ENCODE measurements at regions not wholly inside any gene's neighbourhood (a gene's known extent, or its start where the extent isn't known, plus 50 kb on each side); places are given as distances from the start of the nearest gene placed in this dataset.

- H4K20me1 ChIP-seq (ENCODE audit: insufficient read depth, low read length), result no peaks in the 10 kb centered on the region
- H2AFZ ChIP-seq (ENCODE audit: insufficient read depth, low read depth, low read length, poor library complexity, severe bottlenecking), result no peak overlapping the region
- Mint-ChIP-seq H3K27me3 (ENCODE audit: low read depth in 3 of 3) (peaks cover 0 to 1% (median 0%) of the 10 kb centered on the region in 3 donors), H3K27ac (no peak overlapping the region), H3K36me3 (no peaks in the 10 kb centered on the region), H3K4me3 (no peak overlapping the region), H3K4me1 (no peaks in the 10 kb centered on the region), H3K9me3 (peaks cover 0 to 6% (median 2%) of the 10 kb centered on the region in 7 donors)
- no peaks in the 10 kb centered on the region for H3K79me2 ChIP-seq (ENCODE audit: insufficient read depth, low read length)
- no peak overlapping the region for H3K4me2 ChIP-seq (replicated peaks; ENCODE audit: extremely low read depth, low read length, poor library complexity, severe bottlenecking)
- H3K4me3 ChIP-seq (replicated peaks in 1 of 3; ENCODE audit: low read depth in 2 of 3, low read length in 3 of 3), result no peak overlapping the region
- H3K4me1 ChIP-seq (ENCODE audit: control insufficient read depth in 1 of 2, insufficient read depth in 2 of 2, low read length in 2 of 2), result no peaks in the 10 kb centered on the region
- H3K27me3 ChIP-seq (ENCODE audit: control insufficient read depth in 2 of 2, insufficient read depth in 2 of 2, low read length in 2 of 2), result no peaks in the 10 kb centered on the region
- no peaks in the 10 kb centered on the region for H3K9me3 ChIP-seq (replicated peaks in 1 of 2; ENCODE audit: control insufficient read depth in 1 of 2, insufficient read depth in 1 of 2, low read length in 2 of 2)
- intact Hi-C loops (cut with micrococcal nuclease), result no loop called here
- no CpG with 5 or more reads among the region's 2 CpGs for WGBS (ENCODE audit: insufficient coverage)
- no peak overlapping the region for H3K9ac ChIP-seq (ENCODE audit: insufficient read depth, low read length, poor library complexity, severe bottlenecking)
- no peak for DNase-seq
- no peak overlapping the region for H3K27ac ChIP-seq (ENCODE audit: low read depth in 1 of 2, low read length in 2 of 2)
- H3K36me3 ChIP-seq (replicated peaks in 1 of 2; ENCODE audit: control insufficient read depth in 1 of 2, insufficient read depth in 2 of 2, low read length in 2 of 2), result no peaks in the 10 kb centered on the region
- TF ChIP-seq, protein P1, sequence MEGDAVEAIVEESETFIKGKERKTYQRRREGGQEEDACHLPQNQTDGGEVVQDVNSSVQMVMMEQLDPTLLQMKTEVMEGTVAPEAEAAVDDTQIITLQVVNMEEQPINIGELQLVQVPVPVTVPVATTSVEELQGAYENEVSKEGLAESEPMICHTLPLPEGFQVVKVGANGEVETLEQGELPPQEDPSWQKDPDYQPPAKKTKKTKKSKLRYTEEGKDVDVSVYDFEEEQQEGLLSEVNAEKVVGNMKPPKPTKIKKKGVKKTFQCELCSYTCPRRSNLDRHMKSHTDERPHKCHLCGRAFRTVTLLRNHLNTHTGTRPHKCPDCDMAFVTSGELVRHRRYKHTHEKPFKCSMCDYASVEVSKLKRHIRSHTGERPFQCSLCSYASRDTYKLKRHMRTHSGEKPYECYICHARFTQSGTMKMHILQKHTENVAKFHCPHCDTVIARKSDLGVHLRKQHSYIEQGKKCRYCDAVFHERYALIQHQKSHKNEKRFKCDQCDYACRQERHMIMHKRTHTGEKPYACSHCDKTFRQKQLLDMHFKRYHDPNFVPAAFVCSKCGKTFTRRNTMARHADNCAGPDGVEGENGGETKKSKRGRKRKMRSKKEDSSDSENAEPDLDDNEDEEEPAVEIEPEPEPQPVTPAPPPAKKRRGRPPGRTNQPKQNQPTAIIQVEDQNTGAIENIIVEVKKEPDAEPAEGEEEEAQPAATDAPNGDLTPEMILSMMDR (IDR thresholded peaks at IDR 0.05), result no peak
Observed at GRCh38 chr1:80453775-80454174, 1347.0 kb upstream of the ADGRL2 start.

- TF ChIP-seq, protein P1 (IDR thresholded peaks at IDR 0.05), result no peak
- no peak overlapping the region for H3K27ac ChIP-seq (ENCODE audit: low read depth in 1 of 2, low read length in 2 of 2)
- H3K9me3 Mint-ChIP-seq, result peaks cover 0 to 4% (median 2%) of the 10 kb centered on the region in 7 donors
- no peak overlapping the region for H3K4me3 Mint-ChIP-seq
- H3K27me3 Mint-ChIP-seq (ENCODE audit: low read depth in 3 of 3), result peaks cover 0 to 1% (median 0%) of the 10 kb centered on the region in 3 donors
- H3K27ac Mint-ChIP-seq, result no peak overlapping the region
- 64% methylated on average over 2 of the region's 2 CpGs for WGBS (ENCODE audit: insufficient coverage)
- H3K36me3 Mint-ChIP-seq, result no peaks in the 10 kb centered on the region
- H3K9ac ChIP-seq (ENCODE audit: insufficient read depth, low read length, poor library complexity, severe bottlenecking), result no peak overlapping the region
- H3K4me1 Mint-ChIP-seq, result no peaks in the 10 kb centered on the region
- H3K27me3 ChIP-seq (ENCODE audit: control insufficient read depth in 2 of 2, insufficient read depth in 2 of 2, low read length in 2 of 2), result no peaks in the 10 kb centered on the region
- H3K36me3 ChIP-seq (replicated peaks in 1 of 2; ENCODE audit: control insufficient read depth in 1 of 2, insufficient read depth in 2 of 2, low read length in 2 of 2), result no peaks in the 10 kb centered on the region
- no peak overlapping the region for H3K4me3 ChIP-seq (replicated peaks in 1 of 3; ENCODE audit: low read depth in 2 of 3, low read length in 3 of 3)
- H3K9me3 ChIP-seq (replicated peaks in 1 of 2; ENCODE audit: control insufficient read depth in 1 of 2, insufficient read depth in 1 of 2, low read length in 2 of 2), result no peaks in the 10 kb centered on the region
- H4K20me1 ChIP-seq (ENCODE audit: insufficient read depth, low read length), result no peaks in the 10 kb centered on the region
- H2AFZ ChIP-seq (ENCODE audit: insufficient read depth, low read depth, low read length, poor library complexity, severe bottlenecking), result no peak overlapping the region
- H3K4me2 ChIP-seq (replicated peaks; ENCODE audit: extremely low read depth, low read length, poor library complexity, severe bottlenecking), result no peak overlapping the region
- intact Hi-C loops (cut with micrococcal nuclease), result no loop called here
- no peaks in the 10 kb centered on the region for H3K4me1 ChIP-seq (ENCODE audit: control insufficient read depth in 1 of 2, insufficient read depth in 2 of 2, low read length in 2 of 2)
- DNase-seq, result no peak
- no peaks in the 10 kb centered on the region for H3K79me2 ChIP-seq (ENCODE audit: insufficient read depth, low read length)
Observed at GRCh38 chr1:80450711-80451110, 1350.0 kb upstream of the ADGRL2 start.
